Pancreas (tissue), 10 donors: ENCODE measurements at regions not wholly inside any gene's neighbourhood (a gene's known extent, or its start where the extent isn't known, plus 50 kb on each side); places are given as distances from the start of the nearest gene placed in this dataset.

Source experiments
- ATAC-seq, 4 donors: fragments of 200-7000 bp; cut with Tn5 transposase; one replicate each; pipeline versions ENCODE4 v1.8.0 to v1.9.1; 2020; ENCODE audit warnings: mild to moderate bottlenecking in 4 of 4, moderate library complexity in 4 of 4
- DNase-seq, 6 donors: peaks; one replicate each; pipeline ENCODE4 v3.0.0-alpha.2; 2020
- FAIRE-seq: peaks from 2 replicates; lab custom pipeline; 2012; peaks lifted over from hg19 to GRCh38; lab: Jason Lieb, UNC
- H3K27ac ChIP-seq, 4 donors: fragments of 200-600 bp; sonication (generic); 1 replicate in 3 of 4; 2 replicates in 1 of 4; pipeline versions ENCODE4 v1.5.0 to v1.8.0; 2020
- H3K27me3 ChIP-seq, 4 donors: fragments of 200-600 bp; one replicate each; pipeline ENCODE4 v1.8.0; 2021
- H3K36me3 ChIP-seq, 3 donors: fragments of 200-600 bp; sonication (generic) in 1 of 3; one replicate each; pipeline versions ENCODE4 v1.5.0 to v1.8.0; 2020 to 2021
- H3K4me1 ChIP-seq, 3 donors: fragments of 200-600 bp; one replicate each; pipeline ENCODE4 v1.8.0; 2021
- H3K4me3 ChIP-seq, 4 donors: fragments of 200-600 bp; sonication (generic) in 2 of 4; one replicate each; pipeline versions ENCODE4 v1.5.0 to v1.8.0; 2020 to 2021
- H3K9me3 ChIP-seq, 4 donors: fragments of 200-600 bp; one replicate each; pipeline ENCODE4 v1.8.0; 2021
- WGBS, 2 donors: extraction: QIAGEN DNeasy Blood & Tissue Kit; methylation state at CpG; one replicate each; pipeline ENCODE4 v1.1.7; 2013; 5-methylcytosine and 5-hydroxymethylcytosine counted together
- intact Hi-C, 3 donors: fragments of 100-400 bp; cut with DNase I; formaldehyde crosslinking; loops; one replicate each; pipeline versions ENCODE4 v1.11.1 to v1.14.2; 2022
- TF ChIP-seq, protein P1 (sequence below), 4 donors: fragments of 200-600 bp; sonication (generic) in 3 of 4; IDR thresholded peaks; one replicate each; pipeline versions ENCODE4 v1.5.0 to v1.8.0; 2021; ENCODE audit warnings: antibody characterized with exemption in 4 of 4
- donor health status: healthy with polysubstance abuse.
- donor health status: DM: no; HTN: no; CAD: no; lungs with moderate emphysema.
- donor health status: DM: no; HTN: no; CAD: no.
- donor health status: control.
- donor health status: control.
- donor health status: Bipolar disorder and iron deficiency.
- donor health status: DM: yes; HTN: yes; CAD: no.
- donor health status: DM: no; HTN: no; CAD: no.
- donor health status: DM: no; HTN: no; CAD: no.
- donor health status: DM: yes; HTN: yes; CAD: no.

DNA sequence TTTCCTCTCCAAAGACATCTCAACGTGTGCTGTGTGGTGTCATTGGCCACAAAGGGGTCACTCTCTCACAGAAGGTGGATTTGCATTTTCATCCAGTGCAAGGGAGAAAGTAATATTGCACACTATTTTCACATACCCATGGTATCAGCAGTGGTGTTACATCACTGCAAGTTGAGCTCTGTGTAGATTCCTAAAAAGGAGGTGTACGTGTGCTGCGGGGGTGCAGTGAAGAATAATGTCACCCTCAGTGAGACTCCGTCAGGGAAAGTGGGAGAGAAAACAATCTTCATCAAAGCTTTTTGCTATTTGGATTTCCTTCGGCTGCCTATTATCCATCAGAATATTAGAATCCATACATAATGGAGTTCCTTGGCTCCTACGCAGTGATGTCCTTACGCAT lies 733.8 kb upstream of the FANCL start:
- DNase-seq, result no peak
- TF ChIP-seq, protein P1, sequence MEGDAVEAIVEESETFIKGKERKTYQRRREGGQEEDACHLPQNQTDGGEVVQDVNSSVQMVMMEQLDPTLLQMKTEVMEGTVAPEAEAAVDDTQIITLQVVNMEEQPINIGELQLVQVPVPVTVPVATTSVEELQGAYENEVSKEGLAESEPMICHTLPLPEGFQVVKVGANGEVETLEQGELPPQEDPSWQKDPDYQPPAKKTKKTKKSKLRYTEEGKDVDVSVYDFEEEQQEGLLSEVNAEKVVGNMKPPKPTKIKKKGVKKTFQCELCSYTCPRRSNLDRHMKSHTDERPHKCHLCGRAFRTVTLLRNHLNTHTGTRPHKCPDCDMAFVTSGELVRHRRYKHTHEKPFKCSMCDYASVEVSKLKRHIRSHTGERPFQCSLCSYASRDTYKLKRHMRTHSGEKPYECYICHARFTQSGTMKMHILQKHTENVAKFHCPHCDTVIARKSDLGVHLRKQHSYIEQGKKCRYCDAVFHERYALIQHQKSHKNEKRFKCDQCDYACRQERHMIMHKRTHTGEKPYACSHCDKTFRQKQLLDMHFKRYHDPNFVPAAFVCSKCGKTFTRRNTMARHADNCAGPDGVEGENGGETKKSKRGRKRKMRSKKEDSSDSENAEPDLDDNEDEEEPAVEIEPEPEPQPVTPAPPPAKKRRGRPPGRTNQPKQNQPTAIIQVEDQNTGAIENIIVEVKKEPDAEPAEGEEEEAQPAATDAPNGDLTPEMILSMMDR (IDR thresholded peaks at IDR 0.05), result no peak
- H3K27ac ChIP-seq, result no peak overlapping the region
- no peak for FAIRE-seq
- no peaks in the 10 kb centered on the region for H3K4me1 ChIP-seq
- 76 to 83% methylated on average over 7 of the region's 7 CpGs for WGBS, 2 donors
- H3K4me3 ChIP-seq, result no peak overlapping the region
- intact Hi-C loops, result no loop called here
- no peaks in the 10 kb centered on the region for H3K27me3 ChIP-seq
- no peaks in the 10 kb centered on the region for H3K9me3 ChIP-seq
- ATAC-seq, result no peak
- H3K36me3 ChIP-seq, result no peaks in the 10 kb centered on the region

DNA sequence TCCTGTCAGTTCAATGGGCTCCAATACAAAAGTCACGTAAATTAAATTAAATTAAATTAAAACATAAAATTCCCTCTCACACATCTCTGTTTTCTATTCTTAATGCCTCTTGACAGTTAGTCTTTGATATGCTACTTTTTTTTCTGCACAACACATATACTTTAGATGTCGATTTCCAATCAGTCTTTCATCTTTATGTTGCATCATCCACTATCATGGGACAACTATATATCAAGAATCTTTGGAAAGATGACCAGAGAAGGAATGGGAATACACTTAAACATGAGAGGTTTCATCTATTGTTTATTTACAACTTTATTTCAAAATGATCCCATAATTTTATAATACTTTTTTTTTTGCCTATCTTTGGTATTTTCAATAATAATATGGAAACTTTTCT lies 733.3 kb upstream of the FANCL start:
- Histone ChIP-seq H3K9me3 (no peaks in the 10 kb centered on the region), H3K4me1 (no peaks in the 10 kb centered on the region), H3K27ac (no peak overlapping the region), H3K36me3 (no peaks in the 10 kb centered on the region), H3K27me3 (no peaks in the 10 kb centered on the region), H3K4me3 (no peak overlapping the region)
- no peak for ATAC-seq
- FAIRE-seq, result no peak
- WGBS, 2 donors, result 61 to 79% methylated on average over 2 of the region's 2 CpGs
- intact Hi-C loops, result no loop called here
- TF ChIP-seq, protein P1 (IDR thresholded peaks at IDR 0.05), result no peak
- DNase-seq, result no peak

- no peak overlapping the region for H3K4me3 ChIP-seq
- TF ChIP-seq, protein P1 (IDR thresholded peaks at IDR 0.05), result no peak
- ATAC-seq (no peak), FAIRE-seq (no peak), DNase-seq (no peak)
- H3K27ac ChIP-seq, result no peak overlapping the region
- intact Hi-C loops, result no loop called here
- WGBS, 2 donors, result 55 to 63% methylated on average over 6 of the region's 6 CpGs
- H3K9me3 ChIP-seq, result no peaks in the 10 kb centered on the region
- H3K4me1 ChIP-seq, result no peaks in the 10 kb centered on the region
- H3K36me3 ChIP-seq, result no peaks in the 10 kb centered on the region
- no peaks in the 10 kb centered on the region for H3K27me3 ChIP-seq
Measured at GRCh38 chr2:58973811-58974281, 732.7 kb upstream of the FANCL start.

GRCh38 chr2:58972737-58973136 lies 731.6 kb upstream of the FANCL start:
- FAIRE-seq (no peak), DNase-seq (no peak), ATAC-seq (no peak)
- 50 to 71% methylated on average over 1 of the region's 1 CpG for WGBS, 2 donors
- H3K9me3 ChIP-seq, result no peaks in the 10 kb centered on the region
- no peaks in the 10 kb centered on the region for H3K36me3 ChIP-seq
- H3K27ac ChIP-seq, result no peak overlapping the region
- intact Hi-C loops, result no loop called here
- TF ChIP-seq, protein P1 (IDR thresholded peaks at IDR 0.05), result no peak
- H3K27me3 ChIP-seq, result no peaks in the 10 kb centered on the region
- no peaks in the 10 kb centered on the region for H3K4me1 ChIP-seq
- H3K4me3 ChIP-seq, result no peak overlapping the region

GRCh38 chr2:58971511-58972360 lies 730.6 kb upstream of the FANCL start:
- TF ChIP-seq, protein P1 (IDR thresholded peaks at IDR 0.05), result no peak
- DNase-seq, result no peak

More at GRCh38 chr2:58971511-58972360, 730.6 kb upstream of the FANCL start:
- no peak for FAIRE-seq
- H3K4me1 ChIP-seq, result no peaks in the 10 kb centered on the region
- no peak for ATAC-seq
- intact Hi-C loops, result no loop called here
- no peak overlapping the region for H3K27ac ChIP-seq
- no peaks in the 10 kb centered on the region for H3K9me3 ChIP-seq
- no peaks in the 10 kb centered on the region for H3K27me3 ChIP-seq
- 53 to 66% methylated on average over 14 of the region's 14 CpGs for WGBS, 2 donors
- no peak overlapping the region for H3K4me3 ChIP-seq
- H3K36me3 ChIP-seq, result no peaks in the 10 kb centered on the region
